ENCODE measurements at regions not wholly inside any gene's neighbourhood (a gene's known extent, or its start where the extent isn't known, plus 50 kb on each side); places are given as distances from the start of the nearest gene placed in this dataset.
"Not testable (repeated sequence)": the region's sequence is repeated elsewhere in the genome, so short reads cannot be mapped to it uniquely, and the experiment has no call there.

GRCh38 chr14:71402415-71402814 is 495.2 kb downstream of the PCNX1 start:
- TF ChIP-seq, protein P1, sequence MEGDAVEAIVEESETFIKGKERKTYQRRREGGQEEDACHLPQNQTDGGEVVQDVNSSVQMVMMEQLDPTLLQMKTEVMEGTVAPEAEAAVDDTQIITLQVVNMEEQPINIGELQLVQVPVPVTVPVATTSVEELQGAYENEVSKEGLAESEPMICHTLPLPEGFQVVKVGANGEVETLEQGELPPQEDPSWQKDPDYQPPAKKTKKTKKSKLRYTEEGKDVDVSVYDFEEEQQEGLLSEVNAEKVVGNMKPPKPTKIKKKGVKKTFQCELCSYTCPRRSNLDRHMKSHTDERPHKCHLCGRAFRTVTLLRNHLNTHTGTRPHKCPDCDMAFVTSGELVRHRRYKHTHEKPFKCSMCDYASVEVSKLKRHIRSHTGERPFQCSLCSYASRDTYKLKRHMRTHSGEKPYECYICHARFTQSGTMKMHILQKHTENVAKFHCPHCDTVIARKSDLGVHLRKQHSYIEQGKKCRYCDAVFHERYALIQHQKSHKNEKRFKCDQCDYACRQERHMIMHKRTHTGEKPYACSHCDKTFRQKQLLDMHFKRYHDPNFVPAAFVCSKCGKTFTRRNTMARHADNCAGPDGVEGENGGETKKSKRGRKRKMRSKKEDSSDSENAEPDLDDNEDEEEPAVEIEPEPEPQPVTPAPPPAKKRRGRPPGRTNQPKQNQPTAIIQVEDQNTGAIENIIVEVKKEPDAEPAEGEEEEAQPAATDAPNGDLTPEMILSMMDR (conservative IDR thresholded peaks at IDR 0.05; ENCODE audit: low read length) = not testable (repeated sequence)
- not testable (repeated sequence) for TF ChIP-seq EZH2phosphoT487 (IDR thresholded peaks at IDR 0.05; ENCODE audit: borderline replicate concordance)

Data from Loucy (cell line).